HCT116 (cell line): ENCODE measurements at regions not wholly inside any gene's neighbourhood (a gene's known extent, or its start where the extent isn't known, plus 50 kb on each side); places are given as distances from the start of the nearest gene placed in this dataset.

Source experiments
- ATAC-seq: fragments of 200-7000 bp; cut with Tn5 transposase; 2 replicates; pipeline ENCODE4 v1.9.1; 2020; ENCODE audit warnings: mild to moderate bottlenecking, moderate library complexity
- BruUV-seq: library from RNA; stranded (reverse); fragments of 400-500 nt; replicated peaks from 2 replicates; lab custom pipeline; 2021; lab: Mats Ljungman, UMichigan
- CTCF ChIA-PET: fragments of 300-600 bp; sonication (Branson Sonifier 250); formaldehyde crosslinking; loops from one replicate; lab custom pipeline; 2021; ENCODE audit warnings: antibody characterized with exemption; lab: Charles Lee
- POLR2A ChIA-PET: fragments of 300-600, 350-600 bp; sonication (Branson Sonifier 250); formaldehyde crosslinking; loops from one replicate; lab custom pipeline; 2021; ENCODE audit warnings: antibody characterized with exemption; lab: Charles Lee
- RAD21 ChIA-PET, 2 experiments: fragments of 300-600 bp; sonication (Branson Sonifier 250); formaldehyde crosslinking; loops; one replicate each; lab custom pipeline; 2023; ENCODE audit warnings: low total read pairs in 2 of 2; ENCODE audit not compliant: uncharacterized antibody in 2 of 2, unreplicated experiment in 2 of 2, low non-redundant PET in 1 of 2; lab: Charles Lee
- DNase-seq: peaks from one replicate; pipeline ENCODE4 v3.0.0-alpha.2; 2010; ENCODE audit warnings: low read depth, low spot score
- H2AFZ ChIP-seq: fragments of 200-600 bp; shearing (Covaris generic), sonication (generic); 2 replicates; pipeline ENCODE4 v1.6.1; 2017; ENCODE audit warnings: low read depth, mixed run types, mixed read lengths, antibody characterized with exemption, low read length; ENCODE audit not compliant: poor library complexity, severe bottlenecking
- H3K27ac ChIP-seq: 2 replicates; pipeline ENCODE4 v1.5.1; 2012; ENCODE audit warnings: low read depth, low read length
- H3K27me3 ChIP-seq: fragments of 200-600 bp; sonication (generic); 2 replicates; pipeline ENCODE4 v1.6.1; 2016; ENCODE audit warnings: mixed run types, low read length, mixed read lengths; ENCODE audit not compliant: insufficient read depth
- H3K36me3 ChIP-seq, 2 experiments: fragments of 200-500 bp in 1 of 2; fragments of 200-600 bp in 1 of 2; sonication (Bioruptor generic) in 1 of 2; sonication (generic) in 1 of 2; 2 replicates each; pipeline versions ENCODE4 v1.5.1 to v1.6.1; 2014 to 2016; ENCODE audit warnings: low read length in 2 of 2, inconsistent platforms in 1 of 2, mixed read lengths in 1 of 2, mixed run types in 1 of 2; ENCODE audit not compliant: insufficient read depth in 2 of 2, control insufficient read depth in 1 of 2
- H3K4me1 ChIP-seq, 2 experiments: fragments of 200-600 bp in 1 of 2; sonication (generic) in 1 of 2; 2 replicates each; pipeline versions ENCODE4 v1.5.1 to v1.6.1; 2012 to 2017; ENCODE audit warnings: low read length in 2 of 2, inconsistent platforms in 1 of 2, mild to moderate bottlenecking in 1 of 2, mixed read lengths in 1 of 2, mixed run types in 1 of 2, moderate library complexity in 1 of 2; ENCODE audit not compliant: insufficient read depth in 2 of 2, control insufficient read depth in 1 of 2
- H3K4me2 ChIP-seq: fragments of 200-600 bp; sonication (generic); 2 replicates; pipeline ENCODE4 v1.6.1; 2017; ENCODE audit warnings: mixed run types, low read length, mixed read lengths
- H3K4me3 ChIP-seq, 2 experiments: fragments of 200-600 bp in 1 of 2; sonication (generic) in 1 of 2; replicated peaks in 1 of 2; 2 replicates each; pipeline ENCODE4 v1.5.1; 2011 to 2016; ENCODE audit warnings: low read length in 2 of 2, control low read depth in 1 of 2, low read depth in 1 of 2, mild to moderate bottlenecking in 1 of 2, mixed read lengths in 1 of 2, mixed run types in 1 of 2
- H3K79me2 ChIP-seq: fragments of 200-600 bp; sonication (generic); 2 replicates; pipeline ENCODE4 v1.6.1; 2017; ENCODE audit warnings: mild to moderate bottlenecking, mixed run types, low read length, moderate library complexity, mixed read lengths; ENCODE audit not compliant: insufficient read depth
- H3K9ac ChIP-seq: fragments of 200-600 bp; sonication (generic); 2 replicates; pipeline ENCODE4 v1.6.1; 2016; ENCODE audit warnings: low read length, mixed read lengths
- H3K9me2 ChIP-seq: fragments of 200-600 bp; sonication (generic), shearing (Covaris generic); 2 replicates; pipeline ENCODE4 v1.6.1; 2017; ENCODE audit warnings: mixed run types, mild to moderate bottlenecking, moderate library complexity; ENCODE audit not compliant: insufficient read depth
- H3K9me3 ChIP-seq, 2 experiments: fragments of 200-500 bp in 1 of 2; fragments of 200-600 bp in 1 of 2; sonication (Bioruptor generic) in 1 of 2; sonication (generic) in 1 of 2; 2 replicates each; pipeline ENCODE4 v1.6.1; 2014 to 2017; ENCODE audit warnings: low read length in 2 of 2, mixed read lengths in 2 of 2, inconsistent platforms in 1 of 2, low read depth in 1 of 2, mild to moderate bottlenecking in 1 of 2, mixed run types in 1 of 2, moderate library complexity in 1 of 2; ENCODE audit not compliant: control insufficient read depth in 1 of 2, insufficient read depth in 1 of 2
- H4K20me1 ChIP-seq: fragments of 200-600 bp; sonication (generic), shearing (Covaris generic); 2 replicates; pipeline ENCODE4 v1.6.1; 2017; ENCODE audit warnings: mixed run types, mild to moderate bottlenecking, moderate library complexity; ENCODE audit not compliant: insufficient read depth
- ELF1 ChIP-seq: IDR thresholded peaks from 2 replicates; pipeline ENCODE4 v1.6.1; 2012; ENCODE audit warnings: low read depth, borderline replicate concordance
- EZH2phosphoT487 ChIP-seq: fragments of 200-600 bp; IDR thresholded peaks from 2 replicates; pipeline ENCODE4 v1.6.1; 2018; ENCODE audit warnings: antibody characterized with exemption, borderline replicate concordance
- JUND ChIP-seq: IDR thresholded peaks from 2 replicates; pipeline ENCODE4 v1.6.1; 2012
- POLR2AphosphoS5 ChIP-seq: IDR thresholded peaks from 2 replicates; pipeline ENCODE4 v1.6.1; 2011; ENCODE audit warnings: mild to moderate bottlenecking, low read depth, low read length, moderate library complexity
- RAD21 ChIP-seq: IDR thresholded peaks from 2 replicates; pipeline ENCODE4 v1.6.1; 2012; ENCODE audit warnings: low read depth, mild to moderate bottlenecking
- SIN3A ChIP-seq: IDR thresholded peaks from 2 replicates; pipeline ENCODE4 v1.6.1; 2012; ENCODE audit warnings: low read depth
- SRF ChIP-seq: IDR thresholded peaks from 2 replicates; pipeline ENCODE4 v1.6.1; 2012; ENCODE audit warnings: low read depth
- TCF7L2 ChIP-seq: IDR thresholded peaks from 2 replicates; pipeline ENCODE4 v1.7.0; 2011; ENCODE audit warnings: borderline replicate concordance, inconsistent platforms; ENCODE audit not compliant: insufficient read depth, insufficient read length; ENCODE audit errors: extremely low read depth
- YY1 ChIP-seq: IDR thresholded peaks from 2 replicates; pipeline ENCODE4 v1.6.1; 2011; ENCODE audit warnings: low read length, low read depth, moderate library complexity, mild to moderate bottlenecking; ENCODE audit not compliant: insufficient replicate concordance; ENCODE audit errors: extremely low read depth
- intact Hi-C: fragments of 100-400 bp; cut with micrococcal nuclease; formaldehyde crosslinking; loops from 2 replicates; pipeline ENCODE4 v1.10.0; 2022
- TF ChIP-seq, protein P1 (sequence below), 3 experiments: fragments of 200-600 bp in 1 of 3; sonication (generic) in 1 of 3; IDR thresholded peaks in 2 of 3; conservative IDR thresholded peaks in 1 of 3; 2 replicates each; pipeline ENCODE4 v1.5.1; 2012 to 2017; ENCODE audit warnings: low read depth in 2 of 3, low read length in 2 of 3, antibody characterized with exemption in 1 of 3, borderline replicate concordance in 1 of 3, control low read depth in 1 of 3, mild to moderate bottlenecking in 1 of 3, mixed read lengths in 1 of 3, mixed run types in 1 of 3, moderate library complexity in 1 of 3; ENCODE audit not compliant: insufficient read depth in 1 of 3
- TF ChIP-seq, protein P2 (sequence below): IDR thresholded peaks from 2 replicates; pipeline ENCODE4 v1.6.1; 2012

DNA sequence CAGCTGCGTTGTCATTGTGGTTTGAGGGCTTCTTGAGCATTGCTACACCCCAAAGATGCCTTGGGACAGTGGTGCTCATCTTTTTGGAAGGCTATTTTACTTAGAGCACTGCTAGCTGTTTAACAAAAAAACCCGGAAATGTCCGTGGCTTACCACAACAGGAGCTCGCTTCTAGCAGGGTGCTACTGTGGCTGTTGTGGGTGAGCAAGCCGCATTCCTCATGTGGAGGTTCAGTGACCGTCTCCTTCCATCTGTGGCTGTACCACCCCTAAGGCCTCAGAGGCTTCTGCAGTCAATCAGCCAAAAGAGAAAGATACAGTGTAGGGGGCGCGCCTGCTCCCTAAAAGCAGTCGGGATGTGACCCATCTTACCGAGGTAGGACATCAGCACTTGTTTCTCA lies 1004.2 kb downstream of the UQCRFS1 start:
- CTCF ChIA-PET, result no interaction called here
- TF ChIP-seq YY1, result no peak
- TF ChIP-seq, all 23 proteins: peak for 0
- Histone ChIP-seq H3K9me3 (peaks cover 0 to 21% of the 10 kb centered on the region in 2 experiments; a peak in 2 of 4 replicates), H3K79me2 (no peaks in the 10 kb centered on the region), H2AFZ (no peak overlapping the region), H3K27ac (no peak overlapping the region), H4K20me1 (no peaks in the 10 kb centered on the region), H3K36me3 (no peaks in the 10 kb centered on the region), H3K9me2 (no peaks in the 10 kb centered on the region), H3K4me2 (no peak overlapping the region), H3K4me1 (no peaks in the 10 kb centered on the region), H3K9ac (no peak overlapping the region), H3K4me3 (no peak overlapping the region), H3K27me3 (no peaks in the 10 kb centered on the region)
- intact Hi-C loops, result no loop called here
- no peak for ATAC-seq
- no peak for DNase-seq
- BruUV-seq, result no TSS peak
- RAD21 ChIA-PET, result no interaction called here
- POLR2A ChIA-PET, result no interaction called here

DNA sequence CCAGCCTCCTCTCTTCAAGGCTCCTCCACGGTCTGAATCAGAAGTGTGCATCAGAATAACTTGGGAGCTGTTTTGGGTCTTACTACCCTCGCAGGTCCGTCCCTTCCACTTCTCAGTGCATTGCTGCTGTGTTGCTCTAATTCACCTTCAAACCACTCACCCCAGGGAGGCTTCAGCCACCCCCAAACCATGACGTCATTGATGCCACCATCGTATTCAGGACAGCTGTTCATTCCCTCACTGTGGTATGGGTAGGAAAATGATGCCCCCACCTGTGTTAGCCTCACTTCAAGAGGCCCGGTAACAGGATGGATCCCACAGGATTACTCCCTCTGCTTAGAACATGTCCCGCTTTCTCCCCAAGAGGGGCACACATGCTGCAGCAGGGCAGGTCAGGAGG lies 1005.7 kb downstream of the UQCRFS1 start:
- no peak for DNase-seq
- Histone ChIP-seq H3K36me3 (no peaks in the 10 kb centered on the region), H3K4me3 (no peak overlapping the region), H3K27ac (no peak overlapping the region), H4K20me1 (no peaks in the 10 kb centered on the region), H3K27me3 (no peaks in the 10 kb centered on the region), H2AFZ (no peak overlapping the region), H3K4me2 (no peak overlapping the region), H3K9me3 (peaks cover 0 to 28% of the 10 kb centered on the region in 2 experiments; a peak in 2 of 4 replicates), H3K9me2 (no peaks in the 10 kb centered on the region), H3K9ac (no peak overlapping the region), H3K4me1 (no peaks in the 10 kb centered on the region), H3K79me2 (no peaks in the 10 kb centered on the region)
- intact Hi-C loops, result no loop called here
- RAD21 ChIA-PET, result no interaction called here
- no peak for TF ChIP-seq SRF
- no peak for TF ChIP-seq POLR2AphosphoS5
- TF ChIP-seq SIN3A, result no peak
- no peak for TF ChIP-seq TCF7L2
- TF ChIP-seq, protein P1, sequence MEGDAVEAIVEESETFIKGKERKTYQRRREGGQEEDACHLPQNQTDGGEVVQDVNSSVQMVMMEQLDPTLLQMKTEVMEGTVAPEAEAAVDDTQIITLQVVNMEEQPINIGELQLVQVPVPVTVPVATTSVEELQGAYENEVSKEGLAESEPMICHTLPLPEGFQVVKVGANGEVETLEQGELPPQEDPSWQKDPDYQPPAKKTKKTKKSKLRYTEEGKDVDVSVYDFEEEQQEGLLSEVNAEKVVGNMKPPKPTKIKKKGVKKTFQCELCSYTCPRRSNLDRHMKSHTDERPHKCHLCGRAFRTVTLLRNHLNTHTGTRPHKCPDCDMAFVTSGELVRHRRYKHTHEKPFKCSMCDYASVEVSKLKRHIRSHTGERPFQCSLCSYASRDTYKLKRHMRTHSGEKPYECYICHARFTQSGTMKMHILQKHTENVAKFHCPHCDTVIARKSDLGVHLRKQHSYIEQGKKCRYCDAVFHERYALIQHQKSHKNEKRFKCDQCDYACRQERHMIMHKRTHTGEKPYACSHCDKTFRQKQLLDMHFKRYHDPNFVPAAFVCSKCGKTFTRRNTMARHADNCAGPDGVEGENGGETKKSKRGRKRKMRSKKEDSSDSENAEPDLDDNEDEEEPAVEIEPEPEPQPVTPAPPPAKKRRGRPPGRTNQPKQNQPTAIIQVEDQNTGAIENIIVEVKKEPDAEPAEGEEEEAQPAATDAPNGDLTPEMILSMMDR (IDR thresholded peaks at IDR 0.05 in 2 of 3, conservative IDR thresholded peaks at IDR 0.05 in 1 of 3; ENCODE audit: borderline replicate concordance in 1 of 3, insufficient read depth in 1 of 3, low read depth in 2 of 3, low read length in 2 of 3), result no peak
- no peak for TF ChIP-seq EZH2phosphoT487
- TF ChIP-seq, protein P2, sequence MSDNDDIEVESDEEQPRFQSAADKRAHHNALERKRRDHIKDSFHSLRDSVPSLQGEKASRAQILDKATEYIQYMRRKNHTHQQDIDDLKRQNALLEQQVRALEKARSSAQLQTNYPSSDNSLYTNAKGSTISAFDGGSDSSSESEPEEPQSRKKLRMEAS, result no peak
- TF ChIP-seq JUND, result no peak
- TF ChIP-seq RAD21, result no peak
- no peak for TF ChIP-seq ELF1
- ATAC-seq, result no peak
- BruUV-seq, result no TSS peak
- CTCF ChIA-PET, result no interaction called here
- POLR2A ChIA-PET, result no interaction called here
